Activated CD8-positive, alpha-beta memory T cell treated with anti-CD3 and anti-CD28 coated beads, Interleukin-2, amount 50 U/mL, for 1 hour (primary cell): ENCODE measurements at regions not wholly inside any gene's neighbourhood (a gene's known extent, or its start where the extent isn't known, plus 50 kb on each side); places are given as distances from the start of the nearest gene placed in this dataset.

ENCODE experiments used
- DNase-seq: peaks from one replicate; pipeline ENCODE4 v3.0.0-alpha.2; 2020; ENCODE audit errors: extremely low read depth

DNA sequence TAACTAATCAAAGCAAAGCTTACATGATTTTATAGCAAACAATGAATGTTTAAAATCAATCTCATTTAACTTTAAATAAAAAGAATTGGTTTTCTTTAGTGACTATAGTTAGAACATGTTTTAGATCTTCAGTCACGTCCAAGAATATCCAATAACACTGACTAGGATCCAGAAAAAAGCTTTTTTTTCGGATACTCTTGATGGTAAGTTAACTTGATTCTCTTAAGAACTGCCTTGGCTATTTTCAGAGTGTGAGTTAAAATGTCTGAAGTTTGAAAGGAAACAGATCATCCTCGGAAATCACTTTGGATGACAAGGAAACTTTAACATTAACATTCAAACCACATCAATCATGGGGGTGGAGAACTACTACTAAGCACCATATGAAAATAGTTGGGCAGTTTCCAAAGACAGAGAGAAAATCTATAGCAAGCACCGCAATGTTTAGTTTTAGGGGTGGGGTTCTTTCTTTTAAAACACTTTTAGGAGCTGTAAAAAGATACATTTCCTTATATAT lies 83.7 kb upstream of the SLC27A6 start:
- DNase-seq = no peak

DNA sequence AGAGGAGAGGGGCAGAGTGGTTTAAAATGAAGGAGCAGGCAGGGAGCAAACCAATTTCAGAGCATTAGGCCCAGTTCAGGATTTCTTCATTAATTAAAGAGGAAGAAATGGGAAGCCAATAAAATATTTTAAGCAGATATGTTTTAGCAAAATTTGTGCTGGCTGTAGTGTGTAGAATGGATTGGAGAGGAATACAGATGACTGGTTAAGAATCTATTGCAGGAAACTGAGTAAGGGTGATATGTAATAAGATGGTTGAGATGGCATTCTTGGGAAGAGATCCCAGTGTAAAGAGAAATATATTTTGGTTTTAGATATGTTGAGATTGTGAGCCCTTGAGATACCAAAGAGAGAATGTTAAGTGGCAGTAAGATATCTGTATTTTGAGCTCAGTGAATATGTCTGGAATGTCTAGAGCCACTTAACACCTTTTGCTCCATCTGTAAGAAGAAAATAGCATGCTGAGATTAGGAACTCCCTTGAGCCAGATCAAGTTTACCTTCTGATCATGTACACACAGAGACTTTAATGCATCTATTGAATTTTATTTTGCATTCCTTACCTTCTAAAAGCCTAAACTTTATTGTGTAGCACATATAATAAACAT lies 79.5 kb upstream of the SLC27A6 start:
- DNase-seq = no peak

DNA sequence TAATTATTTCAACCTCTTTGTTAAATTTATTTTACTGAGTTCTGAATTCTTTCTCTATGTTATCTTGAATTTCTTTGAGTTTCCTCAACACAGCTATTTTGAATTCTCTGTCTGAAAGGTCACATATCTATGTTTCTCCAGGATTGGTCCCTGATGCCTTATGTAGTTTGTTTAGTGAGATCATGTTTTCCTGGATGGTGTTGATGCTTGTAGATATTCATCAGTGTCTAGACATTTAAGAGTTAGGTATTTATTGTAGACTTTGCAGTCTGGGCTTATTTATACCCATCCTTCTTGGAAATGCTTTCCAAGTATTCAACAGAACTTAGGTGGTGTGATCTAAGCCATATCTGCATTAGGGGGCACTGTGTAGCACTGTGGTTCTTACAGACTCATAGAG lies 70.2 kb upstream of the SLC27A6 start:
- no peak for DNase-seq

DNA sequence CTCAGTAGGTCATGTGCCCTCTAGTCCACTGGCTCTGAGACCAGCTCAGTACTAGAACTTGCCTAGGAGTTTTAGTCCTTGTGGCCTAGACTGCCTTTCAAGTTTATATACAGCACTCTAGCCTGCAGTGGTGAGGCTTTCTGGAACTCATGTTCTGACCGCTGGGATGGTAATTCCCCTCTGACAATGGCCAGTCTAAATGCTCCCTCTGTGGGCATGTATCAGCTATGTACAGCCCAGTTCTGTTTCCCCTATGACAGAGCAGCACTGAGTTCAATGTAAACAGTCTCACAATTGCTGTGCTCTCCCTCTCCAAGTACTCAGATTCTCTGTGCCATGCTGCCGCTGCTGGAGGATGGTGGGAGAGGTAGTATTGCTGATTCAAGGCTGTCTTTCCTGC lies 68.6 kb upstream of the SLC27A6 start:
- no peak for DNase-seq

DNA sequence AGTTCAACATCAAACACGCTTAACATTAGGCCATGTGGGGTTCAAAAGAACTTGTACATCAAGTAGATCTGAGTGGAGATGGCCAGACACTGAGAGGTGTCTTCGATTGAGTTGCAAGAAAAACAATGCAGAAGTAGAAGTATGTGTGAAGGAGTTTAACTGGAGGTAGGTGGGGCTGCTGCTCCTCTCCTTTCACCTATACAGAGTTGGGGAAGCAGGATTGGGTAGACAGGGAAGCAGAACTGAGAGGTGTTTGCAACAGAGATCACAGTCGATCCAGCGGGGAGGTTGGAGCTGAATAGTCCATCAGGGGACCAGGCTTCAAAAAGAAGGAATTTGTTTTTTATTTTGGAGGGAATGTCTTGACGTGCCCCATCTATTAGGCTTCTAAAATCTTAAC lies 61.7 kb upstream of the SLC27A6 start:
- no peak for DNase-seq

- DNase-seq = no peak
Measured at GRCh38 chr5:128904805-128905567, 60.3 kb upstream of the SLC27A6 start.

- DNase-seq = peak; percentile 0
Measured at GRCh38 chr5:128905568-128906110, 59.6 kb upstream of the SLC27A6 start.

DNA sequence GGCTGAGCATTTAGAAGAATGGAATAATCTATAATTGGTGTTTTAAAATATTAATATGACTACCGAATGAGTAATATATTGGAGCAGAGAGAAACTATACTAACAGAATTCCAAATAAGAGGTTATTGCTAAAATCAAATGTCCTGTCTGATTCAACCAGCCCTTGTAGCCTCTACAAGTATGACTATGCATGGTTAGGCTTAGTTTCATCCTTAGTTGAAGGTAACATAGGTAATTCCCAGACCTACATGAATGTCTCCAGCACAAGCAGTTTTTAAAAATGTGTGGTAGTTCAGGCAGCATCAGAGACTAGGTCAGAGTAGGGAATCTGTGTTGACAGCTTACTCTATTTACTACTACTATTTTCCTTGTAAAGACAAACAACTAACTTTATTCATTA lies 51.7 kb upstream of the SLC27A6 start:
- DNase-seq = no peak
